ENCODE measurements at regions not wholly inside any gene's neighbourhood (a gene's known extent, or its start where the extent isn't known, plus 50 kb on each side); places are given as distances from the start of the nearest gene placed in this dataset.

DNA sequence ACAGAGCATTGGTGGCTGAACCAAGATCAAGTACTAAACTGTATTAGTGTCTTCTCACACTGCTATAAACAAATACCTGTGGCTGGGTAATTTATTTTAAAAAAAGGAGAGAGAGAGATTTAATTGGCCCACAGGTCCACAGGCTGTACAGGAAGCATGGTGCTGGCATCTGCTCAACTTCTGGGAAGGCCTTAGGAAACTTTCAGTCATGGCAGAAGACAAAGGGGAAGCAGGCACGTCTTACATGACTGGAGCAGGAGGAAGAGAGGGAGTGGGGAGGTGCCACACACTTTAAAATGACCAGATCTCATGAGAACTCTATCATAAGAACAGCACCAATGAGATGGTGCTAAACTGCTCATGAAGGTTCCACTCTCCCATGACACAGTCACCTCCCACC, 95.2 kb upstream of the JCAD start:
- WGBS (ENCODE audit: extremely low coverage, insufficient read length, low lambda C conversion rate), result no CpG with 5 or more reads among the region's 1 CpG
- Histone ChIP-seq H2BK12ac (ENCODE audit: insufficient read length, low read depth, low read length) (no peak overlapping the region), H3K79me1 (ENCODE audit: insufficient read depth, low read depth, low read length, poor library complexity, severe bottlenecking) (no peaks in the 10 kb centered on the region), H3K23me2 (ENCODE audit: insufficient read length, low read depth, low read length, poor library complexity, severe bottlenecking) (no peaks in the 10 kb centered on the region), H3K56ac (ENCODE audit: insufficient read length, low read depth, low read length) (no peak overlapping the region), H3K4me2 (ENCODE audit: insufficient read depth, insufficient read length, low read length) (no peak overlapping the region), H4K5ac (ENCODE audit: insufficient read length, low read depth, low read length) (no peak overlapping the region), H2AK5ac (ENCODE audit: insufficient read length, low read length) (no peak overlapping the region), H3T11ph (ENCODE audit: low read length) (no peak overlapping the region), H2BK15ac (ENCODE audit: low read depth, low read length) (no peak overlapping the region), H2AFZ (ENCODE audit: low read length) (no peak overlapping the region), H4K20me1 (ENCODE audit: control insufficient read depth, insufficient read depth, insufficient read length) (no peaks in the 10 kb centered on the region), H4K91ac (ENCODE audit: insufficient read length, low read depth, low read length) (no peak overlapping the region), H2BK120ac (ENCODE audit: low read depth, low read length, poor library complexity, severe bottlenecking) (no peak overlapping the region), H2BK5ac (ENCODE audit: insufficient read length, low read length) (no peak overlapping the region), H3K27ac (ENCODE audit: insufficient read length, low read depth, low read length) (no peak overlapping the region), H3K18ac (ENCODE audit: insufficient read length, low read depth, low read length) (no peak overlapping the region), H3K79me2 (ENCODE audit: insufficient read depth, low read length) (no peaks in the 10 kb centered on the region), H3K14ac (ENCODE audit: insufficient read depth, low read length) (no peak overlapping the region), H2BK20ac (ENCODE audit: low read depth, low read length, poor library complexity, severe bottlenecking) (no peak overlapping the region), H3K9me3 (ENCODE audit: control insufficient read depth, low read depth, low read length) (no peaks in the 10 kb centered on the region), H3K4me1 (ENCODE audit: insufficient read depth, low read length) (no peaks in the 10 kb centered on the region), H3K23ac (ENCODE audit: insufficient read length, low read depth, low read length) (no peak overlapping the region), H3K4ac (ENCODE audit: low read depth, low read length) (no peak overlapping the region), H4K8ac (replicated peaks; ENCODE audit: insufficient read length, low read depth, low read length) (no peak overlapping the region), H3K9ac (ENCODE audit: extremely low read depth, insufficient read length, low read length) (no peak overlapping the region), H3K27me3 (ENCODE audit: insufficient read depth, low read length) (no peaks in the 10 kb centered on the region)
- no peaks in the 10 kb centered on the region for H3K27me3 Mint-ChIP-seq (ENCODE audit: low read depth)
- TF ChIP-seq CTCF (conservative IDR thresholded peaks at IDR 0.05), result no peak
- H3K36me3 Mint-ChIP-seq (ENCODE audit: insufficient read depth in 1 of 3, low read depth in 3 of 3), result no peaks in the 10 kb centered on the region
- no peak for DNase-seq
- no peak overlapping the region for H3K4me3 Mint-ChIP-seq
- peaks cover 11 to 15% of the 10 kb centered on the region in 2 experiments for H3K4me1 Mint-ChIP-seq
- no peak overlapping the region; a peak in 1 of 7 replicates for H3K27ac Mint-ChIP-seq
- no peaks in the 10 kb centered on the region; a peak in 3 of 5 replicates for H3K9me3 Mint-ChIP-seq
